ENCODE measurements at regions not wholly inside any gene's neighbourhood (a gene's known extent, or its start where the extent isn't known, plus 50 kb on each side); places are given as distances from the start of the nearest gene placed in this dataset.

DNA sequence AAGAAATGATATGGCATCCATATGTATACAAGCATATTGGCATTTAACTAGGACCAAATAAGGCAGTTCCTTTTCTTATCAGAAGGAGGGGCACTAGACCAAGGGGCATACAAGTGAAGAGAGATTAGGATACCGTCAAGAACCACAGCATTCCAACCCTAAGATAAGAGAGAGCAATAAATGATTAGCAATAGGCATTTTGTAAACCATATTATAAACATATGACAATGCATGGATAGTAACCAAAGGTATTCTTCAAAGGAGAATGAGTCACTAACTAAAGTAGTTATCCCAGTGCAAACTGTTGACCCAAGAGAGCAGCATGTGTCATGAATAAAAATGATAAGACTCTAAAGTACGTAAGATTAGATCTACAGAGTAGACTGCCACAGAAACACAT lies 500.9 kb upstream of the HTR2A start:
- TF ChIP-seq, protein P1, sequence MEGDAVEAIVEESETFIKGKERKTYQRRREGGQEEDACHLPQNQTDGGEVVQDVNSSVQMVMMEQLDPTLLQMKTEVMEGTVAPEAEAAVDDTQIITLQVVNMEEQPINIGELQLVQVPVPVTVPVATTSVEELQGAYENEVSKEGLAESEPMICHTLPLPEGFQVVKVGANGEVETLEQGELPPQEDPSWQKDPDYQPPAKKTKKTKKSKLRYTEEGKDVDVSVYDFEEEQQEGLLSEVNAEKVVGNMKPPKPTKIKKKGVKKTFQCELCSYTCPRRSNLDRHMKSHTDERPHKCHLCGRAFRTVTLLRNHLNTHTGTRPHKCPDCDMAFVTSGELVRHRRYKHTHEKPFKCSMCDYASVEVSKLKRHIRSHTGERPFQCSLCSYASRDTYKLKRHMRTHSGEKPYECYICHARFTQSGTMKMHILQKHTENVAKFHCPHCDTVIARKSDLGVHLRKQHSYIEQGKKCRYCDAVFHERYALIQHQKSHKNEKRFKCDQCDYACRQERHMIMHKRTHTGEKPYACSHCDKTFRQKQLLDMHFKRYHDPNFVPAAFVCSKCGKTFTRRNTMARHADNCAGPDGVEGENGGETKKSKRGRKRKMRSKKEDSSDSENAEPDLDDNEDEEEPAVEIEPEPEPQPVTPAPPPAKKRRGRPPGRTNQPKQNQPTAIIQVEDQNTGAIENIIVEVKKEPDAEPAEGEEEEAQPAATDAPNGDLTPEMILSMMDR (IDR thresholded peaks at IDR 0.05; ENCODE audit: insufficient read depth, low read length, missing control alignments): no peak
- no peak for DNase-seq (ENCODE audit: low read depth, low spot score)
- CTCF ChIA-PET: interaction anchor here (1.3 kb wide), 1 partner anchor 13 kb away, joined by 3 read pairs; no protein-coding TSS in a partner anchor
- POLR2A ChIA-PET: no interaction called here
- H3K4me3 ChIP-seq (ENCODE audit: low read depth, low read length): no peak overlapping the region

DNA sequence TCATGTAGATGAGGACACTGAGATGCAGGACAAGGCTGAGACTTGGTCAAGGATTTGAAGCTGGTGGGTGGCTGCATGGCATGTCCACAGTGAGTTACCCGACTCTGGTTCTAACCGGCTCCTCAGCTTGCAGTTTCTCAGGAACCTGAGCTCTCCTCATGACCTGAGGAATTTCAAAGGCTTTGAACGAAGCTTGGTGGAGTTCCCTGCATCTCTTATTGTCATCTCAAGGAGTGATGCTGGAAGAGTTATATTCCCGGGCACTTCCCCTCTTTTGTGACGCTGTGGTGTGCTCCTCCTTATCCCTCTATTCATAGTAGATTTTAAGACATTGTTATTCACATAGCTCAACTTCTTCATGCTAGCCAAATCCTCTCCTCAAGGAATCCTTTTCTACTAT lies 500.1 kb upstream of the HTR2A start:
- no peak for DNase-seq (ENCODE audit: low read depth, low spot score)
- CTCF ChIA-PET: no interaction called here
- TF ChIP-seq, protein P1 (IDR thresholded peaks at IDR 0.05; ENCODE audit: insufficient read depth, low read length, missing control alignments): no peak
- POLR2A ChIA-PET: no interaction called here
- H3K4me3 ChIP-seq (ENCODE audit: low read depth, low read length): no peak overlapping the region

DNA sequence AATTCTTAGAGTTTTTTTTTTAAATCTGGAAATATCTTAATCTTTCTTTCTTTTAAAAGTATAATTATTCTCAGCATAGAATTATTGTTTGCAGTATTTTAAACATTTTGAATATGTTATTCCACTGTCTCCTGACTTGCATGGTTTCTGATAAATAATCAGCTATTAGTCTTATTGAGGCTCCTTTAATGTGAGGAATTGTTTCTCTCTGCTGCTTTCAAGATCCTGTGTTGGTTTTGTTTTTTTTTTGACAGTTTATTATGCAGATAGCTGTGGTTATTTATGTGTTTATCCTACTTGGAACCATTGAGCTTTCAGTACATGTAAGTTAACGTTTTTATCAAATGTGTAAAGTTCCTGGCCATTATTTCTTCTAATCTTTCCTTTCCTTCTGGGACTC lies 477.9 kb upstream of the HTR2A start:
- CTCF ChIA-PET: no interaction called here
- TF ChIP-seq, protein P1 (IDR thresholded peaks at IDR 0.05; ENCODE audit: insufficient read depth, low read length, missing control alignments): no peak
- H3K4me3 ChIP-seq (ENCODE audit: low read depth, low read length): no peak overlapping the region
- DNase-seq (ENCODE audit: low read depth, low spot score): no peak
- POLR2A ChIA-PET: no interaction called here

DNA sequence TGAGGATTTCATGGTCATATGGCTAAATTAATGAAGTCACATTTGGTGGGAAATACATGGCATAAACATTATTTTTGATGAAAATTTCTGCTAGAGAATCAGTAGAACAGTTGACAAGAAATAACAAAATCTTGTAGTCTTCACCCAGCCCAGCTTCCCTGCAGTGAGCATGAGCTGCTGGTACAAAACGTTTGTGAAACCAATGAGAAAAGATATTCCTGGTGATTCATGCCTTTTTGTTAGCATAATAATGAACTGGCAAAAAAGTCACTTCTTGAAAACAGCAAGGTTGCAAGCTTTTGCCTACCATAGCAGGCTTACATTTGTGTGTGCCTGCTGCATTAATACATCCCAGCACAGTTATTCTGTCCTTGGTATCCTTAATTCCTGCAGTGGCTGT lies 475.9 kb upstream of the HTR2A start:
- CTCF ChIA-PET: no interaction called here
- no peak overlapping the region for H3K4me3 ChIP-seq (ENCODE audit: low read depth, low read length)
- POLR2A ChIA-PET: no interaction called here
- DNase-seq (ENCODE audit: low read depth, low spot score): no peak
- TF ChIP-seq, protein P1 (IDR thresholded peaks at IDR 0.05; ENCODE audit: insufficient read depth, low read length, missing control alignments): no peak

DNA sequence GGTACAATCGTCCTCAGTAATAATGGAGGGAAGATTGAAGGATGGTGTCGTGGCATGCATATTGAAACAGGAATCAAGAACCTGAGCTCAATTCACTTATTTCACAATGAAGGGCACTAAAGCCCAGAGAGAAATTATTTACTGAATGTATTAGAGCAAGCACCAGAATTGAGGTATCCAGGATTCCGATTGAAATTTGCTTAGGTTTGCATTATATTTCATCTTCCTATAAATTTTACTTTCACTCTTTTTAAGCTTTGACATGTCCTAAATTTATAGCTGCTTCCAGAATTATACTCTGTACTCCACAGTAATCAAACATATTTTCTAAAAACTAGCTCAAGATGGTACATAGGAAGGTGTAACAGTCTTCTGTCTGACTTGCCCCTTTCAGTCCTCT lies 454.9 kb upstream of the HTR2A start:
- no peak for DNase-seq (ENCODE audit: low read depth, low spot score)
- CTCF ChIA-PET: interaction anchor here (0.5 kb wide), 1 partner anchor 613 kb away, joined by 3 read pairs; no protein-coding TSS in a partner anchor
- POLR2A ChIA-PET: interaction anchor here (0.7 kb wide), 1 partner anchor 14 kb away, joined by 3 read pairs; no protein-coding TSS in a partner anchor
- no peak overlapping the region for H3K4me3 ChIP-seq (ENCODE audit: low read depth, low read length)
- TF ChIP-seq, protein P1 (IDR thresholded peaks at IDR 0.05; ENCODE audit: insufficient read depth, low read length, missing control alignments): no peak

DNA sequence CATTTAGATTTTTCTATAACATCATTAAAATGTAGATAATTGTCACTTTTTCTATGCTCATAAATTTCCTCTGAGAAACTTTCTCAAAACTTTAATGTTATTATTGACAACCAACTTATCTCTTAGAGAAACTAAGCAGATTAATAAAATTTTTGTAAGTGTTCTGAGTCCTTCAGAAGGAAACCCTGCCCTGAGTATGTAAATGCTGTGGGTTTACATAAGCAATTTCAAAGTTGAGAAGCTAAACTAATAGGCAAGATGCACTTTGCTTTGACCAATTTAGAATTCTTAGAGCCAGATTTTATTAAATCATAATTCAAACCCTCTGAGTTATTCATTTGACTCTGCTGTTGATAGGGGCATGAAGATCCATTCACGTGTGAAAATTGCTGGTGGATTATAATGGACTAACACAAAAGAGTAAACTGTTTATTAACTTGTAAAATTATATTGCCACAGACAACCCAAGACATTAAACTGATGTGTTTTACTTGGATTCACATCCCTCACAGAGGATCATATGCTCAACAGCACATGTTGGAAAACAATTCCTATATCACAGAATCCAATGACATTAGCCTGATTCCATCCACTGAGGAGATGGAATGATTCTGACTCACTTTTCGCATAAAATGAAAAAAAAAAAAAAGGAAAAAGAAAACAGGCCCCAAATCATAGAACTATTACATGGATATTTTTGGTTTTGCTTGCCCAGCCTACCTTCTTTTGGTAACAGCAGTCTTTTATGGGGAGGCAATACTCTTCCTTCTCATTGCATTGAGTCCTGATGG lies 453.7 kb upstream of the HTR2A start:
- H3K4me3 ChIP-seq (ENCODE audit: low read depth, low read length): no peak overlapping the region
- DNase-seq (ENCODE audit: low read depth, low spot score): no peak
- TF ChIP-seq, protein P1 (IDR thresholded peaks at IDR 0.05; ENCODE audit: insufficient read depth, low read length, missing control alignments): no peak
- CTCF ChIA-PET: no interaction called here
- POLR2A ChIA-PET: interaction anchor here (0.7 kb wide), 1 partner anchor 107 kb away, joined by 5 read pairs; no protein-coding TSS in a partner anchor

Data from AG04449 (cell line).